ENCODE measurements at regions not wholly inside any gene's neighbourhood (a gene's known extent, or its start where the extent isn't known, plus 50 kb on each side); places are given as distances from the start of the nearest gene placed in this dataset.

- TF ChIP-seq CTCF (conservative IDR thresholded peaks at IDR 0.05; ENCODE audit: low read depth, low read length): no peak
- H3K4me3 ChIP-seq (ENCODE audit: low read depth, low read length): no peak overlapping the region
- DNase-seq (ENCODE audit: low read depth): no peak
These were observed 59.8 kb upstream of the RCBTB2 start for GRCh38 chr13:48592688-48593049.

GRCh38 chr13:48593536-48593935 is 60.2 kb upstream of the CYSLTR2 start:
- DNase-seq (ENCODE audit: low read depth): no peak
- TF ChIP-seq CTCF (conservative IDR thresholded peaks at IDR 0.05; ENCODE audit: low read depth, low read length): no peak
- H3K4me3 ChIP-seq (ENCODE audit: low read depth, low read length): no peak overlapping the region

- no peak for TF ChIP-seq CTCF (conservative IDR thresholded peaks at IDR 0.05; ENCODE audit: low read depth, low read length)
- DNase-seq (ENCODE audit: low read depth): no peak
- no peak overlapping the region for H3K4me3 ChIP-seq (ENCODE audit: low read depth, low read length)
These were observed 59.5 kb upstream of the CYSLTR2 start for GRCh38 chr13:48594096-48594815.

- TF ChIP-seq CTCF (conservative IDR thresholded peaks at IDR 0.05; ENCODE audit: low read depth, low read length): peak; percentile 97
- peak; percentile 93 for DNase-seq (ENCODE audit: low read depth)
- H3K4me3 ChIP-seq (ENCODE audit: low read depth, low read length): no peak overlapping the region
These were observed 58.0 kb upstream of the CYSLTR2 start for GRCh38 chr13:48595431-48596429.

- TF ChIP-seq CTCF (conservative IDR thresholded peaks at IDR 0.05; ENCODE audit: low read depth, low read length): no peak
- H3K4me3 ChIP-seq (ENCODE audit: low read depth, low read length): no peak overlapping the region
- peak; percentile 91 for DNase-seq (ENCODE audit: low read depth)
These were observed 53.1 kb upstream of the CYSLTR2 start for GRCh38 chr13:48600374-48601364.

GRCh38 chr13:48602296-48603016 is 51.3 kb upstream of the CYSLTR2 start:
- H3K4me3 ChIP-seq (ENCODE audit: low read depth, low read length): no peak overlapping the region
- no peak for DNase-seq (ENCODE audit: low read depth)
- no peak for TF ChIP-seq CTCF (conservative IDR thresholded peaks at IDR 0.05; ENCODE audit: low read depth, low read length)

Data from choroid plexus epithelial cell (primary cell).